ENCODE measurements at regions not wholly inside any gene's neighbourhood (a gene's known extent, or its start where the extent isn't known, plus 50 kb on each side); places are given as distances from the start of the nearest gene placed in this dataset.
A peak's percentile ranks its signal among the peaks of the same experiment; 100 is the strongest.

- intact Hi-C loops (cut with DNase I, micrococcal nuclease) = loop anchor here in 1 of 2 donors (10.0 kb wide), 1 partner anchor 86 kb away; the partner anchor contains the start of gene NIBAN1
- Histone ChIP-seq H3K9me3 (no peaks in the 10 kb centered on the region), H3K4me1 (ENCODE audit: low read depth) (no peaks in the 10 kb centered on the region), H3K4me3 (no peak overlapping the region), H3K36me3 (ENCODE audit: low read depth) (no peaks in the 10 kb centered on the region)
- DNase-seq (no peak), ATAC-seq (no peak)
- TF ChIP-seq CTCF (IDR thresholded peaks at IDR 0.05) = no peak
Measured at GRCh38 chr1:184889166-184889565, 85.1 kb downstream of the NIBAN1 start.

GRCh38 chr1:184888505-184888904 is 85.8 kb downstream of the NIBAN1 start:
- intact Hi-C loops (cut with DNase I, micrococcal nuclease) = loop anchor here in 1 of 2 donors (10.0 kb wide), 1 partner anchor 86 kb away; the partner anchor contains the start of gene NIBAN1
- no peaks in the 10 kb centered on the region for H3K36me3 ChIP-seq (ENCODE audit: low read depth)
- H3K9me3 ChIP-seq = no peaks in the 10 kb centered on the region
- DNase-seq (no peak), ATAC-seq (no peak)
- H3K4me1 ChIP-seq (ENCODE audit: low read depth) = no peaks in the 10 kb centered on the region
- H3K4me3 ChIP-seq = no peak overlapping the region
- no peak for TF ChIP-seq CTCF (IDR thresholded peaks at IDR 0.05)

GRCh38 chr1:184882957-184883815 is 91.1 kb downstream of the NIBAN1 start:
- H3K4me1 ChIP-seq (ENCODE audit: low read depth) = no peaks in the 10 kb centered on the region
- ATAC-seq (no peak), DNase-seq (no peak)
- no peak for TF ChIP-seq CTCF (IDR thresholded peaks at IDR 0.05)
- intact Hi-C loops (cut with DNase I, micrococcal nuclease) = loop anchor here in 1 of 2 donors (10.0 kb wide), 1 partner anchor 92 kb away; the partner anchor contains the start of gene NIBAN1
- H3K36me3 ChIP-seq (ENCODE audit: low read depth) = no peaks in the 10 kb centered on the region
- no peaks in the 10 kb centered on the region for H3K9me3 ChIP-seq
- no peak overlapping the region for H3K4me3 ChIP-seq

GRCh38 chr1:184881941-184882913 is 92.1 kb downstream of the NIBAN1 start:
- intact Hi-C loops (cut with DNase I, micrococcal nuclease) = loop anchor here in 1 of 2 donors (10.0 kb wide), 1 partner anchor 93 kb away; the partner anchor contains the start of gene NIBAN1
- TF ChIP-seq CTCF (IDR thresholded peaks at IDR 0.05) = no peak
- Histone ChIP-seq H3K4me1 (ENCODE audit: low read depth) (no peaks in the 10 kb centered on the region), H3K9me3 (no peaks in the 10 kb centered on the region), H3K4me3 (no peak overlapping the region), H3K36me3 (ENCODE audit: low read depth) (no peaks in the 10 kb centered on the region)
- DNase-seq (no peak), ATAC-seq (peak; percentile 29)

- Histone ChIP-seq H3K36me3 (ENCODE audit: low read depth) (no peaks in the 10 kb centered on the region), H3K4me1 (ENCODE audit: low read depth) (no peaks in the 10 kb centered on the region)
Measured at GRCh38 chr1:184879876-184880557, 94.3 kb downstream of the NIBAN1 start.

More at GRCh38 chr1:184879876-184880557, 94.3 kb downstream of the NIBAN1 start:
- no peak for TF ChIP-seq CTCF (IDR thresholded peaks at IDR 0.05)
- ATAC-seq (no peak), DNase-seq (no peak)
- no peaks in the 10 kb centered on the region for H3K9me3 ChIP-seq
- intact Hi-C loops (cut with DNase I, micrococcal nuclease) = loop anchor here in 1 of 2 donors (10.0 kb wide), 1 partner anchor 95 kb away; the partner anchor contains the start of gene NIBAN1
- no peak overlapping the region for H3K4me3 ChIP-seq
